ENCODE measurements at regions not wholly inside any gene's neighbourhood (a gene's known extent, or its start where the extent isn't known, plus 50 kb on each side); places are given as distances from the start of the nearest gene placed in this dataset.

DNA sequence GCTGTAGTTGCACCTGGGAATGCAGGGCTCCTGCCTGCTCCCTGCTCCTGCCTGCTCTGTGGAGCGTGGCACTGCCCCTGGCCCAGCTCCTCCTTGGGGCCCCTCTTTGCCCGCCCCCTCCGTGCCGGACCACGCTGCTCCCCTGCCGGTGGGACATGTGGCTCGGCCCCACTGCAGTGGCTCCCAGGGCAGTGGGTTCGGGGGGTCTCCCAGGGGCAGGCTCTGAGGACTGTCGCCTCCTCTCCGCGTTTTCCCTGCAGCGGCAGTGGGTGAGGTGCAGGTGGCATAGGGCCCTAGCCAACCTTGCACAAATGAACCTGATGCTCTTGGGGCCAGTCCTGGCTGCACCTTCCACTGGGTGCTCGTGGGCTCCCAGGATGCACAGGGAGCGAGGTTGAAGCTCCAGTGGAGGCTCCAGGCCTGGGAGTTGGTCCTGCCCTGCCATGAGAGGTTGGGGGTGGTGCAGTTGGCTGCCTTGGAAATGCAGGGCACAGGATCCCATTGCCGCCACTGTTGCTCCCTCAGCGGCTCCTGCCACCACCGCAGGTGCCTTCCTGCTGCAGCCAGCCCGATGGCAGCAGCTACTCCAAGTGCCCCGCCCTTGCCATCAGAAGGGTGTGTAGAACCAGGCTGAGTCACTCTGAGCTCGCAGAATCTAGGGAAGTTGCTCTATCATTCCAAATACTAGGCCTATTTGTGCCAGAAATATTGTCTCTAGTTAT, 313.1 kb upstream of the SYT4 start:
- Histone ChIP-seq H3K27ac (ENCODE audit: control insufficient read depth, insufficient read depth, low read length) (no peak overlapping the region), H3K36me3 (ENCODE audit: control insufficient read depth in 2 of 2, extremely low read depth in 1 of 2, insufficient read depth in 2 of 2, low read length in 2 of 2) (no peaks in the 10 kb centered on the region), H3K9ac (ENCODE audit: control insufficient read depth, extremely low read depth, insufficient read depth, low read length) (no peak overlapping the region), H3K9me1 (ENCODE audit: control insufficient read depth, extremely low read depth, insufficient read depth, low read length) (no peaks in the 10 kb centered on the region), H3K27me3 (ENCODE audit: control insufficient read depth, extremely low read depth, insufficient read depth, low read length) (no peaks in the 10 kb centered on the region), H2AFZ (ENCODE audit: control insufficient read depth, low read length) (no peak overlapping the region), H3K4me3 (ENCODE audit: control insufficient read depth in 2 of 3, extremely low read depth in 1 of 3, insufficient read depth in 2 of 3, low read depth in 1 of 3, low read length in 3 of 3) (no peak overlapping the region), H3K79me2 (ENCODE audit: control insufficient read depth, insufficient read depth, low read length) (no peaks in the 10 kb centered on the region), H3K4me2 (ENCODE audit: control insufficient read depth, extremely low read depth, insufficient read depth, low read depth, low read length) (peak overlapping the region; percentile 14), H3K9me3 (ENCODE audit: control insufficient read depth, low read depth, low read length) (no peaks in the 10 kb centered on the region), H4K20me1 (ENCODE audit: control insufficient read depth, extremely low read depth, insufficient read depth, low read length) (no peaks in the 10 kb centered on the region), H3K4me1 (ENCODE audit: control insufficient read depth, extremely low read depth, insufficient read depth, low read length) (peaks cover 9% of the 10 kb centered on the region)
- TF ChIP-seq EZH2 (IDR thresholded peaks at IDR 0.05; ENCODE audit: low read length) = no peak
- TF ChIP-seq, protein P1, sequence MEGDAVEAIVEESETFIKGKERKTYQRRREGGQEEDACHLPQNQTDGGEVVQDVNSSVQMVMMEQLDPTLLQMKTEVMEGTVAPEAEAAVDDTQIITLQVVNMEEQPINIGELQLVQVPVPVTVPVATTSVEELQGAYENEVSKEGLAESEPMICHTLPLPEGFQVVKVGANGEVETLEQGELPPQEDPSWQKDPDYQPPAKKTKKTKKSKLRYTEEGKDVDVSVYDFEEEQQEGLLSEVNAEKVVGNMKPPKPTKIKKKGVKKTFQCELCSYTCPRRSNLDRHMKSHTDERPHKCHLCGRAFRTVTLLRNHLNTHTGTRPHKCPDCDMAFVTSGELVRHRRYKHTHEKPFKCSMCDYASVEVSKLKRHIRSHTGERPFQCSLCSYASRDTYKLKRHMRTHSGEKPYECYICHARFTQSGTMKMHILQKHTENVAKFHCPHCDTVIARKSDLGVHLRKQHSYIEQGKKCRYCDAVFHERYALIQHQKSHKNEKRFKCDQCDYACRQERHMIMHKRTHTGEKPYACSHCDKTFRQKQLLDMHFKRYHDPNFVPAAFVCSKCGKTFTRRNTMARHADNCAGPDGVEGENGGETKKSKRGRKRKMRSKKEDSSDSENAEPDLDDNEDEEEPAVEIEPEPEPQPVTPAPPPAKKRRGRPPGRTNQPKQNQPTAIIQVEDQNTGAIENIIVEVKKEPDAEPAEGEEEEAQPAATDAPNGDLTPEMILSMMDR (optimal IDR thresholded peaks at IDR 0.05 in 1 of 3, IDR thresholded peaks at IDR 0.05 in 1 of 3, conservative IDR thresholded peaks at IDR 0.05 in 1 of 3; ENCODE audit: extremely low read depth in 1 of 3, insufficient read depth in 2 of 3, low read length in 3 of 3) = no peak
- no peak for DNase-seq (ENCODE audit: low read depth, low spot score)
- peak; percentile 68 for FAIRE-seq
- dilution Hi-C loops (cut with MboI; ENCODE audit: extremely low pct_ligation_motif_present, low sequenced_read_pairs) = no loop called here

DNA sequence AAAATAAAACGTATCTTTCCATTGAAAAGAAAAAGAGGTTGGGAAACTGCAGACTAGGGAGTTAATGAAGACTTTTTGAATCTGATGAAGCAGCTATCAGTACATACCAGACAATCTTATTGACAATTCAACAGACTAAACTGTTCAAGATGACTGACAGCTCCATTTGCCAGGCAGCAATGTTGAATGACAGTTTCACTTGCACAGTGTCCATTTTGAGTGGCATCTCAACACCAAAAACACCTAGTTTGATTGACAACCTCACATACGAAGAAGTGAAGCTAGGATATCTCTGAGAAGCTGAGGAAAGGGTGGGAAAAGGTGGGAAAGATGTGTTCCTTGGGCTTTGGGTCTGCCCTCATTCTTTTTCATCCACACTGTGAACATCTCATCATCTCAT, 315.0 kb upstream of the SYT4 start:
- TF ChIP-seq EZH2 (IDR thresholded peaks at IDR 0.05; ENCODE audit: low read length) = no peak
- TF ChIP-seq, protein P1 (optimal IDR thresholded peaks at IDR 0.05 in 1 of 3, IDR thresholded peaks at IDR 0.05 in 1 of 3, conservative IDR thresholded peaks at IDR 0.05 in 1 of 3; ENCODE audit: extremely low read depth in 1 of 3, insufficient read depth in 2 of 3, low read length in 3 of 3) = no peak
- Histone ChIP-seq H3K9ac (ENCODE audit: control insufficient read depth, extremely low read depth, insufficient read depth, low read length) (no peak overlapping the region), H3K4me1 (ENCODE audit: control insufficient read depth, extremely low read depth, insufficient read depth, low read length) (peaks cover 9% of the 10 kb centered on the region), H3K27me3 (ENCODE audit: control insufficient read depth, extremely low read depth, insufficient read depth, low read length) (no peaks in the 10 kb centered on the region), H4K20me1 (ENCODE audit: control insufficient read depth, extremely low read depth, insufficient read depth, low read length) (no peaks in the 10 kb centered on the region), H3K36me3 (ENCODE audit: control insufficient read depth in 2 of 2, extremely low read depth in 1 of 2, insufficient read depth in 2 of 2, low read length in 2 of 2) (no peaks in the 10 kb centered on the region), H3K27ac (ENCODE audit: control insufficient read depth, insufficient read depth, low read length) (no peak overlapping the region), H2AFZ (ENCODE audit: control insufficient read depth, low read length) (no peak overlapping the region), H3K4me3 (ENCODE audit: control insufficient read depth in 2 of 3, extremely low read depth in 1 of 3, insufficient read depth in 2 of 3, low read depth in 1 of 3, low read length in 3 of 3) (no peak overlapping the region), H3K9me3 (ENCODE audit: control insufficient read depth, low read depth, low read length) (no peaks in the 10 kb centered on the region), H3K79me2 (ENCODE audit: control insufficient read depth, insufficient read depth, low read length) (no peaks in the 10 kb centered on the region), H3K4me2 (ENCODE audit: control insufficient read depth, extremely low read depth, insufficient read depth, low read depth, low read length) (no peak overlapping the region), H3K9me1 (ENCODE audit: control insufficient read depth, extremely low read depth, insufficient read depth, low read length) (no peaks in the 10 kb centered on the region)
- FAIRE-seq (no peak), DNase-seq (ENCODE audit: low read depth, low spot score) (no peak)
- dilution Hi-C loops (cut with MboI; ENCODE audit: extremely low pct_ligation_motif_present, low sequenced_read_pairs) = no loop called here

Measured in keratinocyte (primary cell).